ENCODE measurements at regions not wholly inside any gene's neighbourhood (a gene's known extent, or its start where the extent isn't known, plus 50 kb on each side); places are given as distances from the start of the nearest gene placed in this dataset.
"Not testable (repeated sequence)": the region's sequence is repeated elsewhere in the genome, so short reads cannot be mapped to it uniquely, and the experiment has no call there.

DNA sequence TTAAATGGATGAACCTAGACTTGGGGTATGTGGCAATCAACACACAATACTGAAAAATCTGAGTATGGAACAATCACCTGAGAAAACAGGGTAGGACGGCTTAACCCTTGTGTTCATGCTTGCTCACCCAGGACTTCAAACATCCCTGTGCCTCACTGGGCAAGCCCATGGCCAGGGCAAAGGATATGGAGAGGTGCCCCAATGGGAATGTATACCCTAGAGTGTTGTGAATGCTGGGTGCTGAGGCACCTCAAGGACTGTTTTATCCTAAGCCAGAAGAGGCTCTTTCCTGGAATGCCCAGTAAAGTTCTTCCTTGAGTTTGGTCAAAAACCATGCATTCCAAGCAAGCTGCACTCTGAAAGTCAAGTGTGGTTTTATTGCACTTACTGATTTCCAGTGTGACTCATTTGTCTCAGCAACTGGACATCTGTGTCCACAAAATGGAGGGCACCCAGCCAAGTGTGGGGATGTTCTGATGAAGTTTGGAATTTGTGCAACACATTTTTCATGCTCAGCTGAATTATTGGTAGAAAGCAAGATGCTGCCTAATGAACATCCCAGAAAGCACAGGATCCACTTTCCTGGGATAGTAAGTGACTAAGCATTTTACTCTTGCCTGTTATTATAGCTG is 531.3 kb downstream of the RFC3 start:
- H3K4me3 ChIP-seq (ENCODE audit: low read depth, low read length), result no peak overlapping the region

- no peak overlapping the region for H3K4me3 ChIP-seq (ENCODE audit: low read depth, low read length)
Observed at GRCh38 chr13:34350671-34351070, 532.7 kb downstream of the RFC3 start.

DNA sequence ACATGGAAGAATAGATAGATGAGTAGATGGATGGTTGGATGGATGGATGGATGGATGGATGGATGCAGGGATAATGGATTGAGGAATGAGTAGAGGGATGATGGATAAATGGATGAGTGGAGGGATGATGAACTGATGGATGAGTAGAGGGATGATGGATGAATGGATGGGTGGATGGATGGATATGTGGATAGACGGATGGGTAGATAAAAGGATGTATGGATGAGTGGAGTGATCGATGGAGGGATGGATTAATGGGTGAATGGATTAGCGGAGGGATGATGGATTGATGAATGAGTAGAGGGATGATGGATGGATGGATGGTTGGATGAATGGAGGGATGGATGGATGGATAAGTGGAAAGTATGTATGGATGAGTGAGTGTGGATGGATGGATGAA is 533.2 kb downstream of the RFC3 start:
- H3K4me3 ChIP-seq (ENCODE audit: low read depth, low read length), result no peak overlapping the region

GRCh38 chr13:34352958-34353357 is 535.0 kb downstream of the RFC3 start:
- no peak overlapping the region for H3K4me3 ChIP-seq (ENCODE audit: low read depth, low read length)

- H3K4me3 ChIP-seq (ENCODE audit: low read depth, low read length), result no peak overlapping the region
Observed at GRCh38 chr13:34356686-34357434, 538.9 kb downstream of the RFC3 start.

GRCh38 chr13:34357435-34358232 is 539.7 kb downstream of the RFC3 start:
- no peak overlapping the region for H3K4me3 ChIP-seq (ENCODE audit: low read depth, low read length)

DNA sequence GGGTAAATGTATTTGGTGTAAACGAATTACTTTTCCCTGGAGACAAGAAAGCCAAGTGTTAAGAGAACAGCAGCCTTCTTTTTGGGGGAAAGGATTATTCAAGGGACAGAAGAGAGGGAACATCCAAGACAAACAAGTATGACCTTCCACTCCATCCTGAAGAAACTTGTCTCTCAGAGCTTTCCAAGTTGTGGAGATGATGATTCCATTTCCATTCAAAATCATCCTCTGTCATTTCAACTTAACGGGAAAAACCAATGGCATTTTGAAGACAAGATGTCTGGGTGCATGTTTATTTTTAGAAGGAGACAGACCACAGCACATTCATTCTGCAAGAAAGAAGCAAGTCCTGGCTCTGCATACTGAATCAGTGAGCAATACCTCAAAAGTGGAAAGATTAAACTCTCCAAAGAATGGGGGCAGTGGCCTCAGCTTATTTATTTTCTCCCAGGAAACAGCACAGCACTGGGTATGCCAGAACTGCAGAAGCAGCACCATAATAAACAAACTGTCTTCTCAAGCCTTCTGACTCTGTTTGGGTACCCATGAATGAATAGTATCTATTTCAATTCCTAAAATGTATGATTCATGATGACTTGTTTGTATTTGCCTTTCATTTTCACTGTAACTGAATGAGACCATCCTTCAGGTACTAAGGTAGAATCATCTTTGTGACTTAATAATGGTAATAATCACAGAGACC is 541.0 kb downstream of the RFC3 start:
- no peak overlapping the region for H3K4me3 ChIP-seq (ENCODE audit: low read depth, low read length)

DNA sequence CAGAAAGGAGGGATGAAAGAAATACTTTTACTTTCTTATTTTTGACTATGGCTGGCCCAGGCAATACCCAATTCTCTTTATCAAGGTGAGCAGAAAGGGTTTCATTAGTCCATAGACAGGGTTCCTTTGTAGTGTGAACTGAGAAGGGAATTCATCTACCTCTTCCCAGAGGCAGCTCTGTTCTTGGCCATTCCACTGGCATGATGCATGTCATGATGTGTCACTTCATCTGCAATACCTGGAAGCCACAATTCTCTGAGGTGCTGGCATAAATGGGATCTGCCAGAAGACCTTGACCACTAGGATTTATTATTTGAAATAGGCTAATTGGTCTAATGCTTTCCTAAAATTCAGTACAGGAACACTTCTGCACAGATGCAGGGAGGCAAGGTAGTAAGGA is 542.8 kb downstream of the RFC3 start:
- H3K4me3 ChIP-seq (ENCODE audit: low read depth, low read length), result no peak overlapping the region

DNA sequence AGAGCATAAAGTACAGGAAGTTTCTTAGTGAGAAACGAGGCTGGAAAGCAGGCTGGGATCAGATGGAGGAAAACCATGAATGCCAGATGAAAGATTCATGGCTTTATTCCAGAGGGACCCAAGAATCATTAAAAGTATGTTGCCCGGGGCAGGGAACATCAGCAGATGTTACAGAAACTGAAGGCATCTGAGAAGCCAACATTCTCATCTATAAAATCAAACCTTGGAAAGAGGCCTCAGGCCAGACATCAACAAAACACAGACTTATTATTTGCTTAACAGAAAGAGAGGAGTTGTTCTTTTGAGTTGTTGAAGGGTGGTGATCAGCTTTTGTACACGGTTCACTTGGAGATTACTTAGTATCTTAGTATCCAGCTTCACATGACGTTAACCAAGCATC is 543.6 kb downstream of the RFC3 start:
- no peak overlapping the region for H3K4me3 ChIP-seq (ENCODE audit: low read depth, low read length)

- H3K4me3 ChIP-seq (ENCODE audit: low read depth, low read length), result no peak overlapping the region
Observed at GRCh38 chr13:34363266-34363665, 545.3 kb downstream of the RFC3 start.

GRCh38 chr13:34364633-34365032 is 546.7 kb downstream of the RFC3 start:
- no peak overlapping the region for H3K4me3 ChIP-seq (ENCODE audit: low read depth, low read length)

- no peak overlapping the region for H3K4me3 ChIP-seq (ENCODE audit: low read depth, low read length)
Observed at GRCh38 chr13:34369931-34370330, 552.0 kb downstream of the RFC3 start.

DNA sequence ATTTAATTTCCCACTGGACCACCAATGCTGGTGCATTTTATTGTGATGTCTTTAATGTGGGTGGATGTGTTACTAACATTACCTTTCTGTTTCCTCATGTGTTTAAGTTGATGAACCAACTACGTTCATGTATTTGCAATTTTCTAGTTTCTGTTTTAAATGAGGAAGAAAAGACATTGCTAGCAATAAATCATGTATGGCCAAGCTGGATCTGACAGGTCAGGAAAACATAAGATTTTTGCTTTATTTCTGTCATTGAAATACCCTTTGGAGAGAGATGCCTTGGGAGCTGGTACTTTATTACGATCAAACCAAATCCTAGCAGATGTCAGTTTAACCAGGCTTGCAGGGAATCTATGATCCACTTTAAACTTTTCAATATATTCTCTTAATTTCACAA is 553.2 kb downstream of the RFC3 start:
- no peak overlapping the region for H3K4me3 ChIP-seq (ENCODE audit: low read depth, low read length)

GRCh38 chr13:34371645-34372395 is 553.9 kb downstream of the RFC3 start:
- no peak overlapping the region for H3K4me3 ChIP-seq (ENCODE audit: low read depth, low read length)

DNA sequence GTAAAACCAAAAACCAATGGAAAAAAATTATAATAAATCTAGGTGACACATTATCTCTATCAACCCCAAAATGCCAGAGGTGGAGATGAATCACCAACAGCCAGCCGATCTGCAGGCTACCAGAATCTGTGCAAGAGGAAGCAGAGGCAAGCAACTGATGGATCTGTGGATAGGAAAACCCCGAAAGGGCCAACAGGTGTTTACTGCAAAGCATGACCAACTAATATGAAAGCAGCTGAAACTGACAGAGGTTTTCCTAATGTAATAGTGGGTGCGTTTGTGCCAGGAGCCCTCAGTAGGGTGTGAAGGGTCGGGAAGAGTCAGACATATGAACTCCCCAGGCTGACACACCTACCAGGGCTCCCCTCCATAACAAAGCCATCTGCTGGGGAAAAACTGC is 554.6 kb downstream of the RFC3 start:
- H3K4me3 ChIP-seq (ENCODE audit: low read depth, low read length), result no peak overlapping the region

DNA sequence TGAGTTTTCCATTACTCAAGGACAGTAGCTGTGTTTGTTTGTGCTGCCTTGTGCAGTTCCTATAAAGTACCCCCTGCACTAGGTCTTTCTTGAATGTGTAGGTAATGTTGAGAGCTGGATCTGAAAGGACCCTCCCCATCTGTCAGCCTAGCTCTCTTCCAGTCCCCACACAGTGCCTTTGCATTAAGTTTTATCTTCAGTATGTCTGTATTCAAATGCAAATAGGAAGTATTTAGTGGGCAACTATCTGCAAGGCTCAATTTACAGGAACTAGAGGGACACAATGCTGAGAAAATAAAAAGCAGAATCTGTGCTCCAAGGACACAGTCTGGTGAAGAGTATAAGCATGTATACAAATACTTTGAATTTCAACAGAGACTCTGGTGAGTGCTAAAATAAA is 558.5 kb downstream of the RFC3 start:
- H3K4me3 ChIP-seq (ENCODE audit: low read depth, low read length), result no peak overlapping the region

DNA sequence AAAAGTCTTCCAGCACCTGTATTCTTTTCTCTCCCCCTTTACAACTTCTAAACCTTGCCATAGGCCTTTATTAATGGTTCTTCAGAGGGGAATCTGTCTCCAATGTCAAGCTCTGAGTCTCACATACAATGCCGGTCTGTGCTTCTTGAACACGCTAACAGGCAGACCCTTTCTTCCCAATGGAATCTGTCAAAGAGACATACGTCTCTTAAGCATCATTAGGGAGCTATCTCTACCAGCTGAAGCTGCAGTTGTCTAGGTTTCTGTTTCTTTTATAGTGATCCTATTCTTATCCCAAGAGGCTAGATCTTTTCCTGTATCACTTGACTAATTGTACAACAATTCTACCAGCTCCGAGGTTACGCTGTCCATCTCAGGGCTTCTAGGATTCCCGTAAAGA is 560.8 kb upstream of the NBEA start:
- no peak overlapping the region for H3K4me3 ChIP-seq (ENCODE audit: low read depth, low read length)

- H3K4me3 ChIP-seq (ENCODE audit: low read depth, low read length), result no peak overlapping the region
Observed at GRCh38 chr13:34383728-34384127, 558.3 kb upstream of the NBEA start.

DNA sequence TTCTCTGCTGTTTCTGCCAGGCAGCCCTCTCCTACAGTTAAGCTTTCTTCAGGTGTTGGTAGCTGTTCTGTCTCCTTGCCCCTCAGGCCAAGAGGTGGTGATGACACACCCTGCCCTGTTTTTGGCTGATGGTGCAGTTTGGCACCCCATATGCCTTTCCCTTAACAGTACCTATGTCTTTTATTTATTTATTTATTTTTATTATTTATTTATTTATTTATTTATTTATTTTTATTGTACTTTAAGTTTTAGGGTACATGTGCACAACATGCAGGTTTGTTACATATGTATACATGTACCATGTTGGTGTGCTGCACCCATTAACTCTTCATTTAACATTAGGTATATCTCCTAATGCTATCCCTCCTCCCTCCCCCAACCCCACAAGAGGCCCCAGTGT is 555.8 kb upstream of the NBEA start:
- H3K4me3 ChIP-seq (ENCODE audit: low read depth, low read length), result not testable (repeated sequence)

GRCh38 chr13:34391076-34391475 is 551.0 kb upstream of the NBEA start:
- no peak overlapping the region for H3K4me3 ChIP-seq (ENCODE audit: low read depth, low read length)

DNA sequence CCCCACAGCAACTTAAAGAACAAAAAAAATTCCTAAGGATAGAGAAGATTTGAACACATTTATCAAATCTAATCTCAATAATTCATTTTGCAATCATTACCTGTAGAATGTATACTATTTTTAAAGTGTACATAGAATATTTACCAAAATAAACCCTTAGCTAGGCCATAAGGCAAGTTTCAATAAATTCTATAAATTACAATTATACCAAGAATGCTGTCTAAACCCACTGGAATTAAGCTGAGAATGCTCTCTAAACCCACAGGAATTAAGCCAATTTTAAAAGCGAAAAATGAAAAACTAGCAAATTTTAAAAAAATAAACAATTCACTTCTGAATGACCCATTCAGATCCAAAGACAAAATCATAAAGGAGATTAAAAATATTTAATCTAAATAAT is 540.4 kb upstream of the NBEA start:
- no peak overlapping the region for H3K4me3 ChIP-seq (ENCODE audit: low read depth, low read length)

Measured in iPS-11a (cell line).